Activated CD4-positive, alpha-beta T cell treated with anti-CD3 and anti-CD28 coated beads, Interleukin-2, Interleukin-4, amounts not matched to agents 100 ng/mL and 50 ng/mL, durations not matched to agents 16 hours and 8 hours (primary cell): ENCODE measurements at regions not wholly inside any gene's neighbourhood (a gene's known extent, or its start where the extent isn't known, plus 50 kb on each side); places are given as distances from the start of the nearest gene placed in this dataset.

Experiments used
- DNase-seq: peaks from one replicate; pipeline ENCODE4 v3.0.0-alpha.2; 2020; ENCODE audit warnings: low spot score

DNA sequence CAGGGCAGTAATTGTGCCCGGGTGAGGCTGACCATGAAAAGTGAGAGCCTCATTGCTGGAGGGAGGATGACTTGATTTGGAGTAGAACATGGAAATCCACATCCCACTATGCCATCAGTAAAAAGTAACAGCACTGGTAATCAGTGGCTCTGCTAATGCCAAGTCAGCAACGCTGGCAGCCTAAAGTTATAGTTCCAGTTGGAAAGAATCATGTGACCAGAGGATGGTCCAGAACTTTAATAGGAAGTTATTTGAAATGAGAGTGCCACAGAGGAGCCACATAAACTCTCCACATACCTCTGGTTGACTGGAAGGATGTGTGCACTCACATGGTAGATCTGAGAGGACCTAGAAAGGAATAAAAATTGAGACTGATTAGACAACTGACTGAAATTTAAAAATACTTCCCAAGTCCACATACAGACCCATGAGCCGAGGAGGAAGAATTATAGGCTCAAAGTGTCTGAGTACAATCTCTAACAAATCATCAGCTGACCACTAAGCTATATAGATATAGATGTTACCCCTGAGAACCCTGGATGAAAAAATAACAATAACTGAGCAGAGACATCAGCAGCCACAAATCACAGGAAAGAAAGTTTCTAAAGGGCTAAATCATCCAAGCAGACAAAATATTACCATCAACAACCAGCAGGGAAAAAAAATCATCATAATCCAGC, 346.8 kb downstream of the STK39 start:
- DNase-seq, result no peak

DNA sequence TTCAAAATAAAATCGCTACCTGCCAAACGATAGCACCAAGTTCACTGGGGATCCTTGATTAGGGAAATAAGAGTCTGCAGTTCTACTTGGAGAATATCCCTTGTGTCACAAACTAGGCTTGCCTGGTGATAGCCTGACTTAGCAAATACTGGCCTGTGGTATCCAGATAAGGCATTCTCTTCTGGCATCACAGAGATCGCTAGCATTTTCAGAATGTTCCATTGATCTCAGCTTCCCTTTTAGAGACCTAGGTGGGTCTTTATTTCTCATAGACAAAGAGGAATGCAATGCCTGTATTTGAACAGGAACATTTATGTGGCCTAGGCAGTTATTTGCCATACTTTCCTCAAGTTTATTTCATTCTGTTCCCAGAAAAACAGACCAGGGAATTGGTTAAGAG, 349.1 kb downstream of the STK39 start:
- no peak for DNase-seq

DNA sequence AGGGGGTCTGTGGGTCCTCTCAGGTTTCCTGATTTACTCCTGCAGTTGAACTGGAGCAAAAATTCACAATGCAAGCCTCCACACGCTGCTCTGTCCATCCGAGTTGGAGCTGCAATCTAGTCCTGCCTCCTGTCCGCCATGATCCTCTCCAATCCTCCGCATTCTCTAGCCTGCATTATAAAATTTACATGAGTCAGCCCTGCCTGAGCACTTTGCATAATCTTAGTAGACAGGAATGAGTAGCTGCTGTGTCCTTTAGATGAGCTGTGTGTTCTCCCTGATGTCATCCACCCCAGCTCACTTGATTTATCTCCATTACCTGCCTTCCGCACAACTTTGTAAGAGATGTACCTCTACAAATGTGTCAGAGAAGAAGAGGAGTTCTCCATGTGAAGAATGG, 355.6 kb downstream of the STK39 start:
- no peak for DNase-seq

DNA sequence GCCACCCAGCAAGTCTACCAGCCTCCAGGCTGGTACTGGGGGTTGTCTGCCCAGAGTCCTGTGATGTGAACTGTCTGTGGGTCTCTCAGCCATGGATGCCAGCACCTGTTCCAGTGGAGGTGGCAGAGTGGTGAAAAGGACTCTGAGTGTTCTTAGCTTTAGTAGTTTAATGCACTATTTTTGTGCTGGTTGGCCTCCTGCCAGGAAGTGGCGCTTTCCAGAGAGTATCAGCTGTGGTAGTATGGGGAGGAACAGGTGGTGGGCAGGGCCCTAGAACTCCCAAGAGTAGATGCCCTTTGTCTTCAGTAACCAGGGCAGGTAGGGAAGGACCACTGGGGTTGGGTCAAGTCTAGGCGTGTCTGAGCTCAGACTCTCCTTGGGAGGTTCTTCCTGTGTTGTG, 356.7 kb downstream of the STK39 start:
- DNase-seq, result no peak

DNA sequence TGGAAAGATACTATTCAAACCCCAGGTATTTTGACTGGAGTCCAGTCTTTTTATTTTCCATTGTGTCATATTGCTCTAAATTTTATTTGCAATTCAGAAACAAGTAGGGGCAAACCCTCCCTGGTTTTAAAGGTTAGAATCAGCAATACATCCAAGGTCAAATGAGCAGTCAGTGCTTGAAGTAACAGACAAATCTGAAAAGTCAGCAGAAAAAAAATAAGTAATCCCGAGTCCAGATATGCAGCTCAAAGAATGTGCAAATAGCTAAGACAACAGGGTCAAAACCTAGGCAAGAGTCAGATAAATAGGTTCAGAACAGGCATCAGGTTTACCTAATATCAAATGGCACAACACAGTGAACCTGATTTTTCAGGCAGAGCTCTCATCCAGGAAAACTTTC, 367.0 kb downstream of the STK39 start:
- no peak for DNase-seq

DNA sequence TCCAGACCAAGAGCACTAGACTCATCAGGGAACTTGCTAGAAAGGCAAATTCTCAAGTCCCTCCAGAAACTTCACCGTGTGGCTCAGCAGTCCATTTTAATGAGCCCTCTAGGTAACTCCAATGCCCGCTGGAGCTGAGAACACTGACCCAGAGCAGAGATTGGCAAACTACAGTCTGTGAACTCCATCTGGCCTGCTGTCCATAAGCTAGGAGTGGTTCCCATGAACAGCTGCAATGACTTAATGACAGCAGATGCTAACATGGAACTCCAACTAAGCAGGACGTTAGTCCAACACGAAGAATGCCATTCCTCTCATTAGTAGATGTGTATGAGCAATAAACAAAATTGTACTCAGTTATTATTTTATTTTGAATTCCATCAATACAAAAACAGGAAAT, 371.9 kb downstream of the STK39 start:
- DNase-seq, result no peak

DNA sequence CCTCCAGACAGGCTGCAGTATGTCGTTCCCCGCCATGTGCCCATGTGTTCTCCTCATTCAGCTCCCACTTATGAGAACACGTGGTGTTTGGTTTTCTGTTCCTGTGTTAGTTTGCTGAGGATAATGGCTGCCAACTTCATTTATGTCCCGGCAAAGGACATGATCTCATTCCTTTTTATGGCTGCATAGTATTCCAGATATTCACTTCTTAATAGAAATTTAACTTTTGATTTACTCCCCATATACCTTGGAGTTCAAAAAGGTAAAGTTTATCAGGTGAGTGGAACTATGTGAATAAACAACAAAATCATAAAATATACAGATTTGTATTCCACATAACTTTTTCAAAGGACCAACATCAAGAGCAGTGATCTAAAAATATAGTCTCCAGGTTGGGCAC, 372.6 kb downstream of the STK39 start:
- no peak for DNase-seq

DNA sequence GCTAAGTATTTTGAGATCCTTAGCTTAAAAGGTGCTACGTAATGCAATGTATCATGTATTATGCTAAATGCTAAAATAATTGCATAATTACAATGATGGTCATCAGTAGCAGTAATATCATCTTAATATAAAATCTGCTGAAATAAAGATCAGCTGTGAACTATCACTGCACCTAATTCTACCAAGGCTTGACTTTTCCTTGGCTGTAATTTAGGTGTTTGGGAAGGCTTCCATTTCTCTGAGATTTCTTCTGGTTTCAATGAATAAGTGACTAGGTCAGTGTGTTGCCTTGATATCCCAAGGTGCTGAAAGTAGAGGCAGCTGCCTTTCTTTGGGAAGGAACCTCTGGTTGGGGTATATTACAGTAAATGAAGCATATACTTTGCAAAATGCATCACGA, 376.1 kb downstream of the STK39 start:
- DNase-seq, result no peak

DNA sequence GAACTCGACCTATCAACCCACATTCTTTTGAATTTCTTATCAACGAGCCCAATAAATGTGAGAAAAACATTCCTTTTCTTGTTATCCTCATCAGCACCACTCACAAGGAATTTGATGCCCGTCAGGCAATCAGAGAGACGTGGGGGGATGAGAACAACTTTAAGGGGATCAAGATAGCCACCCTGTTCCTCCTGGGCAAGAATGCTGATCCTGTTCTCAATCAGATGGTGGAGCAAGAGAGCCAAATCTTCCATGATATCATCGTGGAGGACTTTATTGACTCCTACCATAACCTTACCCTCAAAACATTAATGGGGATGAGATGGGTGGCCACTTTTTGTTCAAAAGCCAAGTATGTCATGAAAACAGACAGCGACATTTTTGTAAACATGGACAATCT, 378.2 kb downstream of the STK39 start:
- no peak for DNase-seq

DNA sequence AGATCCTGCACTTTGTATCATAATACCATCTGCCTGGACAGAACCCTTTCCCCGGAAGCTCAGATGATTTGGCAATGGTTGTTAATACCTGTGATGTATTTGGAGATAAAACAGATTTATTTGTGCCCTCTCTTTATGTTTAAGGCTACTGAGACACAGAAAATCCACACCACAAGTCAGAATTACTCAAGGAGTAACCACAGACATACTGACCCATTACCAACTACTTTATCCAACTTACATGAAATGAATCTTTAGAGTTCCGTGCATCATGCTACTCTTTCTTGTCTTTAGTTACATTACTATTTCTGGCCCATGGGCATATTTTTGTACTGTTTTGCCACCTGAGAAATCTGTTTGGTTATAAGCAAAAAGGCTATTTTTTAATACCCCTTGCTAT, 384.0 kb downstream of the STK39 start:
- DNase-seq, result no peak

DNA sequence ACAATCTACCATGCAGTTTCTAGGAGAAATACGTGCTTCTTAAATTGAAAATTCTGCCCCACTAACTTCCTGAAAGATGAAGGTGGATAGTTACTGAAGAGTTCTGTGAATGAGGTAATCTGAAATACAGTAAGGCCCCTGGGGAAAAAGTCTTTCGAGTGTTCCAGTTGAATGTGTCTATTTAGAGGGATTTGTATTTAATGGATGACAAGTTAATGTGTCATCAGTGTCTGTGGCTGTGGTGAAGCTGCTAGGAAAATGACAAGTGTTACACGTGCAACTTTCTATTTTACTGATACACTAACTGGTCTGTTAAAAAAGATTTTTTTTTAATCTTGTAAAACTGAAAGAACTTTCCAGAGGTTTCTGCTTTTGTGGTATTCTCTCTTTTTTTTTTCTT, 384.6 kb downstream of the STK39 start:
- DNase-seq, result peak; percentile 81

DNA sequence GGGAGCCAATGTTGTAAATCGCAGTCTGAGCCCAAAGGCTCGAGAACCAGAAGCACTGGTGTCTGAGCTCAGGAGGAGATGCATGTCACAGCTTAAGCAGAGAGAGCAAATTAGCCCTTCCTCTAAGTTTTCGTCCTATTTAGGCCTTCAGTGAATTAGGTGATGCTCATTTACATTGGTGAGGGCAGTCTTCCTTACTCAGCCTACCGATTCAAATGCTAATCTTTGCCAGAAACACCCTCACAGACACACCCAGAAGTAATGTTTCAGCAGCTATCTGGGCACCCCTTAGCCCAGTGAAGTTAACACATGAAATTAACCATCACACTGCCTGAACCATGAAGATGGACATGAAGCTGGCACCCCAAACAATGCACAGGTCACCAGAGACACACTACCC, 385.1 kb downstream of the STK39 start:
- no peak for DNase-seq

DNA sequence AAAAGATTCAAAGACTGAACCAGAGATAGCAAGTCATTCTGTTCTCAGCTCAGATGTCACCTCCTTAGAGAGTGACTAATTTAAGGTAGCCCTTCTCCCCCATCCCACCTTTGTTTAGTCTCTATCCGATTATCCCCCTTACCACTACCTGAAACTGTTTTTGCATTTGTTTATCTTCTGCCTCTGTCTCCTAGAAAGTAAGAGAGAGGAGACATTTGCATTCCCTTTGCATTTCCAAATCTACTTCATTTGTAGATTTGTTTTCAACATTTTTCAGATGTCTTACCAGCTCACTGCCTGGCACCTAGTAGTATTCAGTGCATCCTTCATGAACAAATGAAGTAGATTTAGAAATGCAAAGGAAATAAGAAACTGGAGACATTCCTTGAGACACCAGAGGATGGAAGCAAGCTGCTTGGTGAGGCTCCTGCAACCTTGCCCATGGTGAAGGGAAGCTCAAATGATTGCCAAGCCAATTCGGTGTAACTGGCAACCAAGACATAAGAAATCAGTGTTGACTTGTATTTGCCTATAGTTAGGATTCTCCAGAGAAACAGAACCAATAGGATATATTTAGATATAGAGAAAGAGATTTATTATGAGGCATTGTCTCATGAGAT, 385.7 kb downstream of the STK39 start:
- DNase-seq, result no peak

DNA sequence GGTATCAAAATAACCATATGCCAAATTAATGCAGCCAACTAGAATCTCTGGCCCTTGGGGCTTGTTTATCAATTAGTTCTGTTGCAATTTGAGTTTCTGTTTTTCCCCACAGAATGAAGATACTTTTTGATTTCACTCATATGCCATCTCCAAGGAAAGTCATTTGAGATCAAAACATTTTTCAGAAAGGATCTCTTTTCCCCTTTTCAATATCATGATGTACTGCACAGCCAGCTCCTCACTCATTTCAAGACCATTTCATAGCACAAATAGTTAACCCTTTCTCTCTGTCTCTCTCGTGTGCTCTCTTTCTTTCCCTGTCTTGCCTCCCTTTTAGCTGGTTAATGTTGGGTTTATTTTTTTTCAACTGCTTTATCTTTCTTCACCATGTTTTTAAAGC, 387.3 kb downstream of the STK39 start:
- peak; percentile 50 for DNase-seq

DNA sequence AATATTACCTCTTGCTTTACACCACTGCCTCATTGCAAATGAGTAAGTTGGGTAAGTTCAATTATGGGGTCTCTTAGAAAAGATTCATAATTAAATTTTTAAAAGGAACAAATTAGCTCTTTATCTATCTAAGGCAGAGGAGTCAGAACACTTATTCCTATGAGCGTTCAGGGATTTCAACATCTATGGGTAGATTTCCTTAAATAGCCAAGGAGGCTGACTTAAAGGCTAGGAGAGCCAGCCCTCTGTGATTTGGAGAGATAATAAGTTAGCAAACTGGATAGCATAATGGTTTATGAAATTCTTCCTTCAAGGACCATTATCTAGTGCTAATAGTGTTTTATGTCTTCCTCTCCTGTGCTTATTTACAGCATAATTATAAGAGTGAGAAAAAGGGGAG, 387.7 kb downstream of the STK39 start:
- DNase-seq, result no peak

DNA sequence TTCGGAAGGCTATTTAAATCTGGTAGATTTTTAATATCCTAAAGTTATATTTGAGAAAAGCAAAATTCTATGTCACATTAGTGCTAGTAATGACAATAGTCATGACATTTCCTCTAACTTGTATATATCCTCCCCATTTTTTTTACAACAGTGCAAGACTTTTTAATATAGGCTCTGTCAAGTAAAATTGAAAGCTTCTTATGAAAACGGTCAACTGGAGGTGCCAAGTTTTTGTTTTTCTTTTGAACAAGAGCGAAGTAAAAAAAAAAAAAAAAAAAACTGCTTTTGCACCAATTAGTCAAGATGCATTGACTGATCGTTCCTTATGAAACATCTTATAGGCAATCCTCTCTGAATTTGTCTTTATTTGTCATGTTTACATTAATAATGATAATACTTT, 389.3 kb downstream of the STK39 start:
- DNase-seq, result peak; percentile 57

DNA sequence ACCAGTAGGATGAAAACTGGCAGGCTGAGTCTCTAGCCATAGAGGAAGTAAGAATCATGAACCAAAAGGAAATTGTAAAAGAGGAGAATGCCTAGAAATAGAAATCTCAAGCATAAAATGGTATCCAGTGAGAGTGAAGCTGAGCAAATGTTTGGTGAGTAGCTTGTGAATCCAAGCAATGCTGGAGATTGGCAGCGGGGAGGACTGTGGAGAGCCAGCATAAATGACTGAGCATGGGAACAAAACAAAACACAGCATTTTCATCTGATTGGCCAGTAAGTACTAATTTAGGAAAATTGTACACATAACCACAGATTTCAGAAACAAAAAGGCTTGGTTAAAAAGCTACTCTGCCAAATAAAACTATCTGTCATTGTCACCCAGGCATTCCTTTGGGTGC, 390.0 kb downstream of the STK39 start:
- no peak for DNase-seq

DNA sequence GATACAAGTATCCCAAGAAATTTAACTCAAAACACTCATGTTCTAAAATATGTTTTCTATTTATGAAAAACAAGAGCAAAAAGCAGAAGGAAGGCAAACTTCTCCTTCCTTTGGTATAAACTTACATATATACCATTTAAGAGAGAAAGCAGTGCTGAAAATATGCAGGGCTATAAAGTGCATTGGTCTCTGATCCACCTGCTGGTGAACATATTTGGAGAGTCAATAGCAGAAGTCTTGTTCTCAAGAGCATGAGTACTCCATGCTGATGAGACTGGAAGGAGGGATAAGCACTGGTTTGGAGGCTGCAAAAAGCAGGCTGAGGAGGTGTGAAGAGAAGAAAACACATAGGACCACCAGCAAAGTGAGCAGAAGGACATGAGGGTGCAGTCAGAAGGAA, 391.2 kb downstream of the STK39 start:
- DNase-seq, result no peak

DNA sequence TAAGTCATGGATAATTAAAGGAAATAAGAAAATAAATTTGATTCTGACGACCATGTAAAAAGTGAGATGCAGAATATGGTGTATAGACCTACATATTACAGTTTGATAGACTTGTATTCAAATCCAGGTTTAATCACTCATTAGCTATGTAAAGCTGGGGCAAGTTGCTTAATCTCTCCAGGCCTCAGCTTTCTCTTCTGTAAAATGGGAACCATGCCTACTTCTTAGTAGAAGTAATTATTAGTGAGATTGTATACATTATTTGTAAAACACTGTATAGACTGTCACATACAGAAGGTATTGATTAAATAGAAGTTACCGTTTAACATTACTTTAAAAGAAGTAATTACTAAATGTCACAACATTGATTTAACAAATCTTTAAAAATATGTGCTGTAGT, 392.2 kb downstream of the STK39 start:
- no peak for DNase-seq

DNA sequence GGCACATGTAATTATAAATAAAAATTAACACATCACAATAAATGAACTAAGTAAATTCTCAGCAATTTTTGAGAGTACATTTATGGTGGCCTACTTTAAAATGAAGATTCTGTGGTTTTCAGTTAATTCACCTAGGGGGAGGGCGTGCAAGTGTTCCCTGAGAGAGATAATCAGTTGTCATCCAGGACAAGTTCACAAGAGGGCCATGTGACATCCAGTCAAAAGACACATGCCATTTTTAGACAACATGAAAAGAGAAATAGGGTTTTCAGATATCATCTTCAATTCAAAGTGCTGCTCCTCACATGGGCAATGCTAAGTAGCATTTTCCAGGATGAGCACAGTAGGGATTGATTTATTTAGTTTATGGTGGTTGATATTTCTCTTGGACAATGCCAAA, 393.7 kb downstream of the STK39 start:
- no peak for DNase-seq

DNA sequence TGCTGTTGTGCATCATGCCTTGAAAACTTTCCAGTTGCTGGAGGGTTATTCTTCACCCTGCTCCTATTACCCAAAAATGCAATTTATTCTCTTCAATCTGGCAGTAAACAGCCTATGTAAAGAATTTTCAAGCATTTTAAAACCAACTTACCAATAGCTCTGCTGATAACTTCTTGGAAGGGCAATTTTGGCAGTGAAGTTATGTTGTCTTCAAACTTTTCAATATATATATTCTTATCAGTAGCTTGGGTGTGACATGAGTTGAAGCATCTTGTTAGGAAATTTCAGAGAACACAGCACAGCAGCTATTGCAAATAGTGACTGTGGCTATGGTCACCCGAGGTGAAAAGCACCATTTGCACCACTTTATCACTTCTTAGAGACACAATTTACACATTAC, 395.5 kb downstream of the STK39 start:
- DNase-seq, result no peak

DNA sequence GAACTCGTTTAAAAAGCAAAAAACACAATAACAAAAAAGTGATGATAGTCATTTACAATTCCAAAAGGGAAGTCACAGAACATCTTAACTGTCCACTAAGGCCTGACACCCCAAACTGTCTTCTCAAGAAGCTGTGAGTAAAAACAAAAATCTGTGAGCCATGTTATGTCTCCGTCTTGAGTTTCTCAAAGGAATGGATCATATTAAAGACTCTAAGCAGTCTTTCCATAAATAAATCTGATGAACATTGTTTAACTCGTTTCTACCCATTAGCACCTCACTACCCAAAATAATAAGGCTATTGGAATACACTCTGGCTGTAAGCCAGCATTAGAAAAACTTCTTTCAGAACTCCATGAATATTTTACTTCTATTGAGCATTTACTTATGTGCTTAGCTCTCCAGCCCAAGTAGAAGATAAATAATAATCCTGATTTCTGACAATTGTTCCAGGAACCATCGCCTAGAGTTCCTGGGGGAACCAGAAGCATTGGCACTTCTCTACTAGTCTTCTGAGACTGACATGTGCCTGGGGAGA, 396.0 kb downstream of the STK39 start:
- DNase-seq, result no peak

DNA sequence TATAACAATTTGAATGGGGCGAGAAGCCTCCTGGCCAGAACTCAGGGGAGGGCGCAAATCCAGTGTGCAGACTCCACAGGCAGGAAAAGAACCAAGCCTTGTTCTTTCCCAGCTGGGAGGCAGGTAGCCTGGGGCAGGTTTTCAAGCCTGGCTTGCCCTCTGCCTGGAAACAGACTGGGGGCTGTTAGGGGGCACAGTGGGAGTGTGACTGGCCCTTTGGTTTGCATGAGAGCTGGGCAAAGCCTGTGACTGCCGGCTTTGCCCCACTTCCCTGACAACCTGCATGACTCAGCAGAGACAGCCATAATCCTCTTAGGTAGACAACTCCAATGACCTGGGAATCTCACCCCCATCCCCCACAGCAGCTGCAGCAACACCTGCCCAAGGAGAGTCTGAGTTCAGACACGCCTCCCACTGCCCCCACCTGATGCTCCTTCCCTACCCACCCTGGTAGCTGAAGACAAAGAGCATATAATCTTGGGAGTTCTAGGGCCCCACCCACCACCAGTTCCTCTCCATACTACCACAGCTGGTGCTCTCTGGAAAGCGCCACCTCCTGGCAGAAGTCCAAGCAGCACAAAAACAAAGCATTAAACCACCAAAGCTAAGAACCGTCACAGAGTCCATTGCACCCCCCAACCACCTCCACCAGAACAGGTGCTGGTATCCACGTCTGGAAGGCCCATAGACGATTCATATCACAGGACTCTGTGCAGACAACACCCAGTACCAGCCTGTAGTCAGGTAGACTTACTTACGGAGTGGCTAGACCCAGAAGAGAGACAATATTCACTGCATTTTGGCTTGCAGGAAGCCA, 402.5 kb downstream of the STK39 start:
- peak; percentile 8 for DNase-seq
